Body of pancreas (tissue), 4 donors: ENCODE measurements at regions not wholly inside any gene's neighbourhood (a gene's known extent, or its start where the extent isn't known, plus 50 kb on each side); places are given as distances from the start of the nearest gene placed in this dataset.

Experiments
- ATAC-seq: fragments of 150-250 bp; one replicate; pipeline ENCODE4 v1.9.1; 2016
- DNase-seq, 4 donors: peaks; one replicate each; pipeline ENCODE4 v3.0.0-alpha.2; 2019
- H3K27ac ChIP-seq, 4 donors: fragments of 200-600 bp; sonication (generic); 1 replicate in 3 of 4; 2 replicates in 1 of 4; pipeline versions ENCODE4 v1.5.1 to v1.6.1; 2016 to 2019; ENCODE audit warnings: mild to moderate bottlenecking in 1 of 4, mixed read lengths in 1 of 4, moderate library complexity in 1 of 4
- H3K27me3 ChIP-seq, 2 donors: fragments of 200-600 bp; sonication (generic); one replicate each; pipeline ENCODE4 v1.6.0; 2016; ENCODE audit warnings: mild to moderate bottlenecking in 1 of 2
- H3K36me3 ChIP-seq, 2 donors: fragments of 200-600 bp; sonication (generic); replicated peaks in 1 of 2; 2 replicates each; pipeline ENCODE4 v1.5.1; 2016; ENCODE audit warnings: low read depth in 2 of 2; ENCODE audit not compliant: insufficient read depth in 1 of 2
- H3K4me1 ChIP-seq: fragments of 200-600 bp; sonication (generic); one replicate; pipeline ENCODE4 v1.6.0; 2016
- H3K4me3 ChIP-seq, 2 donors: fragments of 200-600 bp; sonication (generic); 1 replicate in 1 of 2; 2 replicates in 1 of 2; pipeline ENCODE4 v1.5.1; 2016 to 2019
- H3K9me3 ChIP-seq, 3 donors: fragments of 200-600 bp; sonication (generic); 1 replicate in 2 of 3; 2 replicates in 1 of 3; pipeline ENCODE4 v1.5.1; 2016
- POLR2A ChIP-seq, 3 donors: fragments of 450-650 bp; IDR thresholded peaks; one replicate each; pipeline ENCODE4 v1.6.1; 2016; ENCODE audit warnings: antibody characterized with exemption in 3 of 3, mild to moderate bottlenecking in 2 of 3
- WGBS, 2 donors: methylation state at CpG; one replicate each; pipeline ENCODE4 v1.1.5; 2017; 5-methylcytosine and 5-hydroxymethylcytosine counted together
- intact Hi-C: fragments of 100-400 bp; cut with DNase I; formaldehyde crosslinking; loops from one replicate; pipeline ENCODE4 v1.15.1; 2023
- TF ChIP-seq, protein P1 (sequence below), 7 experiments: fragments of 450-650 bp in 4 of 7; fragments of 200-600 bp in 3 of 7; sonication (generic) in 3 of 7; IDR thresholded peaks; one replicate each; pipeline ENCODE4 v1.5.1; 2016 to 2019; ENCODE audit warnings: antibody characterized with exemption in 7 of 7

DNA sequence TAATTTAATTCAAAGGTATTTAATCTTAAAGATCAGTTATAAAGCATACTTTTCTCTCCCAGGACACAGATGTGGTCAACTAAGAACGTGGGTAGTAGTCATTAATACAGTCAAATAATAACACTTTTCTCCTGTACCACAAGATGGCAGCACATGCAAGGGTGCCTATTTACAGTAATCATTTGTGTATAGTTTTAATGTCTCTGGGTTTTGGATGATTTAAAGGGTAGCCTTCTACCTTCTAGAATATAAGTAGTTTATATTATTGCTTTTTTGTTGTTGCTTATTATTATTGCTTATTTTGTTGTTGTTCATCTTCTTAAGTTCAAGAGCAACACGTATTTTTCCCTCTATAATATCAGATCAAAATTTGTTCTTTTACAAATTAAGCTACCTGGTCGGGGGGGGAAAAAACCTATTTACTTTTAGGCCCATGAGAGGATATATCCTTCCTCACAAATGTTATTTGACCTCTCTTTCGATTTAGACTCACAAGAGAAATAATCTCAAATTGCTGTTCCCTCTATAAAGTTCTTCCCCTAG is 59.6 kb upstream of the SLC27A6 start:
- intact Hi-C loops, result loop anchor here (10.0 kb wide), 1 partner anchor 859 kb away; no protein-coding TSS in a partner anchor
- Histone ChIP-seq H3K4me1 (no peaks in the 10 kb centered on the region), H3K9me3 (no peaks in the 10 kb centered on the region), H3K27ac (no peak overlapping the region), H3K27me3 (no peaks in the 10 kb centered on the region), H3K4me3 (no peak overlapping the region), H3K36me3 (no peaks in the 10 kb centered on the region)
- peak; percentile 75 for ATAC-seq
- DNase-seq, result peak; percentile 30 to 43 (median 38)
- TF ChIP-seq, protein P1, sequence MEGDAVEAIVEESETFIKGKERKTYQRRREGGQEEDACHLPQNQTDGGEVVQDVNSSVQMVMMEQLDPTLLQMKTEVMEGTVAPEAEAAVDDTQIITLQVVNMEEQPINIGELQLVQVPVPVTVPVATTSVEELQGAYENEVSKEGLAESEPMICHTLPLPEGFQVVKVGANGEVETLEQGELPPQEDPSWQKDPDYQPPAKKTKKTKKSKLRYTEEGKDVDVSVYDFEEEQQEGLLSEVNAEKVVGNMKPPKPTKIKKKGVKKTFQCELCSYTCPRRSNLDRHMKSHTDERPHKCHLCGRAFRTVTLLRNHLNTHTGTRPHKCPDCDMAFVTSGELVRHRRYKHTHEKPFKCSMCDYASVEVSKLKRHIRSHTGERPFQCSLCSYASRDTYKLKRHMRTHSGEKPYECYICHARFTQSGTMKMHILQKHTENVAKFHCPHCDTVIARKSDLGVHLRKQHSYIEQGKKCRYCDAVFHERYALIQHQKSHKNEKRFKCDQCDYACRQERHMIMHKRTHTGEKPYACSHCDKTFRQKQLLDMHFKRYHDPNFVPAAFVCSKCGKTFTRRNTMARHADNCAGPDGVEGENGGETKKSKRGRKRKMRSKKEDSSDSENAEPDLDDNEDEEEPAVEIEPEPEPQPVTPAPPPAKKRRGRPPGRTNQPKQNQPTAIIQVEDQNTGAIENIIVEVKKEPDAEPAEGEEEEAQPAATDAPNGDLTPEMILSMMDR (IDR thresholded peaks at IDR 0.05), result peak; percentile 70 to 79 (median 74)
- no peak for TF ChIP-seq POLR2A (IDR thresholded peaks at IDR 0.05)
- 26 to 31% methylated on average over 4 of the region's 4 CpGs for WGBS, 2 donors

- TF ChIP-seq POLR2A (IDR thresholded peaks at IDR 0.05), result no peak
- TF ChIP-seq, protein P1 (IDR thresholded peaks at IDR 0.05), result no peak
- H3K9me3 ChIP-seq, result no peaks in the 10 kb centered on the region
- H3K4me1 ChIP-seq, result no peaks in the 10 kb centered on the region
- H3K36me3 ChIP-seq, result no peaks in the 10 kb centered on the region
- H3K27ac ChIP-seq, result no peak overlapping the region
- DNase-seq (no peak), ATAC-seq (no peak)
- 69% methylated on average over 1 of the region's 1 CpG for WGBS, 2 donors
- no peak overlapping the region for H3K4me3 ChIP-seq
- intact Hi-C loops, result no loop called here
- no peaks in the 10 kb centered on the region for H3K27me3 ChIP-seq
These were observed 51.7 kb upstream of the SLC27A6 start for GRCh38 chr5:128913551-128913950.
